H1 (cell line): ENCODE measurements at regions not wholly inside any gene's neighbourhood (a gene's known extent, or its start where the extent isn't known, plus 50 kb on each side); places are given as distances from the start of the nearest gene placed in this dataset.

ENCODE experiments used
- CTCF ChIA-PET: fragments of 300-600 bp; sonication (Branson Sonifier 250); formaldehyde crosslinking; loops from one replicate; lab custom pipeline; 2021; ENCODE audit not compliant: partially characterized antibody; lab: Charles Lee
- POLR2A ChIA-PET: fragments of 300-600 bp; sonication (Branson Sonifier 250); formaldehyde crosslinking; loops from one replicate; lab custom pipeline; 2021; ENCODE audit warnings: inconsistent platforms; ENCODE audit not compliant: partially characterized antibody; lab: Charles Lee
- DNase-seq, 2 experiments: peaks; one replicate each; pipeline versions ENCODE4 v3.0.0 to v3.0.0-alpha.2; 2010 to 2022; ENCODE audit warnings: low spot score in 2 of 2, low read depth in 1 of 2, mixed read lengths in 1 of 2
- FAIRE-seq: peaks from 2 replicates; lab custom pipeline; 2011; peaks lifted over from hg19 to GRCh38; lab: Jason Lieb, UNC
- H2AFZ ChIP-seq: 2 replicates; pipeline ENCODE4 v1.8.1; 2012; ENCODE audit warnings: low read length, inconsistent platforms
- H2AK5ac ChIP-seq: 2 replicates; pipeline ENCODE4 v1.6.1; 2013; ENCODE audit warnings: low read depth, low read length
- H2BK120ac ChIP-seq: replicated peaks from 2 replicates; pipeline ENCODE3; 2013; ENCODE audit warnings: low read depth, low read length, inconsistent platforms
- H2BK12ac ChIP-seq: 2 replicates; pipeline ENCODE4 v1.6.1; 2013; ENCODE audit warnings: low read depth, low read length
- H2BK15ac ChIP-seq: 2 replicates; pipeline ENCODE4 v1.6.1; 2013; ENCODE audit warnings: low read length
- H2BK20ac ChIP-seq: 2 replicates; pipeline ENCODE4 v1.6.1; 2013; ENCODE audit warnings: low read length
- H2BK5ac ChIP-seq: 2 replicates; pipeline ENCODE4 v1.6.1; 2013; ENCODE audit warnings: low read depth, low read length
- H3K14ac ChIP-seq: 2 replicates; pipeline ENCODE4 v1.6.1; 2013; ENCODE audit warnings: inconsistent platforms; ENCODE audit not compliant: insufficient read length
- H3K18ac ChIP-seq: 2 replicates; pipeline ENCODE4 v1.6.1; 2013; ENCODE audit warnings: low read length; ENCODE audit errors: extremely low read depth
- H3K23ac ChIP-seq: 2 replicates; pipeline ENCODE4 v1.6.1; 2013; ENCODE audit warnings: inconsistent platforms; ENCODE audit not compliant: insufficient read length
- H3K23me2 ChIP-seq: 2 replicates; pipeline ENCODE4 v1.6.1; 2013; ENCODE audit warnings: low read depth, low read length
- H3K27ac ChIP-seq: 2 replicates; pipeline ENCODE4 v1.6.1; 2011; ENCODE audit warnings: low read depth, low read length, inconsistent platforms
- H3K27me3 ChIP-seq, 4 experiments: replicated peaks in 1 of 4; 1 replicate in 1 of 4; 2 replicates in 3 of 4; pipeline versions ENCODE4 v1.6.1 to v1.8.1; 2011 to 2013; ENCODE audit warnings: low read length in 3 of 4, mild to moderate bottlenecking in 3 of 4, inconsistent platforms in 2 of 4, mixed read lengths in 2 of 4, moderate library complexity in 1 of 4; ENCODE audit not compliant: control insufficient read depth in 3 of 4, insufficient read depth in 3 of 4; ENCODE audit errors: extremely low read depth in 1 of 4
- H3K36me3 ChIP-seq, 4 experiments: 2 replicates each; pipeline versions ENCODE4 v1.6.1 to v1.8.1; 2011 to 2013; ENCODE audit warnings: mild to moderate bottlenecking in 4 of 4, low read length in 3 of 4, moderate library complexity in 2 of 4, control low read depth in 1 of 4, inconsistent platforms in 1 of 4; ENCODE audit not compliant: insufficient read depth in 4 of 4, control insufficient read depth in 2 of 4
- H3K4ac ChIP-seq: replicated peaks from 2 replicates; pipeline ENCODE3; 2013; ENCODE audit warnings: low read length, low read depth, mixed read lengths, inconsistent platforms; ENCODE audit not compliant: insufficient read length
- H3K4me1 ChIP-seq, 4 experiments: replicated peaks in 1 of 4; 1 replicate in 1 of 4; 2 replicates in 3 of 4; pipeline versions ENCODE4 v1.6.1 to v1.8.1; 2011 to 2013; ENCODE audit warnings: low read length in 3 of 4, inconsistent platforms in 2 of 4, mixed read lengths in 1 of 4; ENCODE audit not compliant: insufficient read depth in 4 of 4, control insufficient read depth in 3 of 4
- H3K4me2 ChIP-seq, 2 experiments: 2 replicates each; pipeline versions ENCODE4 v1.6.1 to v1.8.1; 2011 to 2013; ENCODE audit warnings: low read depth in 2 of 2, low read length in 2 of 2, control low read depth in 1 of 2, inconsistent platforms in 1 of 2, mild to moderate bottlenecking in 1 of 2; ENCODE audit not compliant: insufficient read depth in 1 of 2
- H3K4me3 ChIP-seq, 4 experiments: fragments of 200-600, 300-600 bp in 1 of 4; sonication (generic), shearing (Covaris generic), sonication (Bioruptor Twin) in 1 of 4; 2 replicates each; pipeline versions ENCODE4 v1.5.1 to v1.8.1; 2011 to 2016; ENCODE audit warnings: low read length in 4 of 4, low read depth in 3 of 4, control low read depth in 2 of 4, inconsistent platforms in 2 of 4, mild to moderate bottlenecking in 2 of 4, mixed read lengths in 1 of 4, moderate library complexity in 1 of 4; ENCODE audit not compliant: insufficient read depth in 2 of 4; ENCODE audit errors: extremely low read depth in 1 of 4
- H3K56ac ChIP-seq: replicated peaks from 2 replicates; pipeline ENCODE3; 2013; ENCODE audit warnings: low read depth, mild to moderate bottlenecking, mixed read lengths, low read length, inconsistent platforms; ENCODE audit not compliant: insufficient read length
- H3K79me1 ChIP-seq: 2 replicates; pipeline ENCODE4 v1.6.1; 2013; ENCODE audit warnings: low read depth, low read length, control low read depth
- H3K79me2 ChIP-seq, 2 experiments: 2 replicates each; pipeline versions ENCODE4 v1.6.1 to v1.8.1; 2012 to 2013; ENCODE audit warnings: low read length in 2 of 2, mild to moderate bottlenecking in 2 of 2, inconsistent platforms in 1 of 2; ENCODE audit not compliant: insufficient read depth in 2 of 2, control insufficient read depth in 1 of 2
- H3K9ac ChIP-seq, 4 experiments: replicated peaks in 1 of 4; 1 replicate in 1 of 4; 2 replicates in 3 of 4; pipeline versions ENCODE4 v1.6.1 to v1.8.1; 2011 to 2013; ENCODE audit warnings: low read depth in 3 of 4, low read length in 3 of 4, control low read depth in 2 of 4, mild to moderate bottlenecking in 2 of 4, moderate library complexity in 2 of 4, inconsistent platforms in 1 of 4; ENCODE audit errors: extremely low read depth in 1 of 4
- H3K9me3 ChIP-seq, 2 experiments: 2 replicates each; pipeline versions ENCODE4 v1.6.1 to v1.8.1; 2012 to 2013; ENCODE audit warnings: mild to moderate bottlenecking in 2 of 2, moderate library complexity in 2 of 2, control low read depth in 1 of 2, inconsistent platforms in 1 of 2, low read depth in 1 of 2, low read length in 1 of 2, mixed read lengths in 1 of 2; ENCODE audit not compliant: insufficient read depth in 2 of 2
- H4K20me1 ChIP-seq, 2 experiments: replicated peaks in 1 of 2; 2 replicates each; pipeline versions ENCODE3 to v1.8.1; 2011 to 2013; ENCODE audit warnings: inconsistent platforms in 2 of 2, low read length in 2 of 2, mild to moderate bottlenecking in 1 of 2; ENCODE audit not compliant: insufficient read depth in 2 of 2, control insufficient read depth in 1 of 2
- H4K5ac ChIP-seq: 2 replicates; pipeline ENCODE4 v1.6.1; 2013; ENCODE audit warnings: low read length, low read depth, mixed read lengths, inconsistent platforms; ENCODE audit not compliant: insufficient read length
- H4K8ac ChIP-seq: 2 replicates; pipeline ENCODE4 v1.8.0; 2013; ENCODE audit warnings: mild to moderate bottlenecking, moderate library complexity, low read length, inconsistent platforms; ENCODE audit not compliant: insufficient read depth; ENCODE audit errors: extremely low read depth
- H4K91ac ChIP-seq: replicated peaks from 2 replicates; pipeline ENCODE3; 2013; ENCODE audit warnings: low read length, mixed read lengths, inconsistent platforms; ENCODE audit not compliant: insufficient read length
- ATF3 ChIP-seq: IDR thresholded peaks from 2 replicates; pipeline ENCODE4 v1.6.1; 2011; ENCODE audit warnings: low read depth, mild to moderate bottlenecking, low read length; ENCODE audit not compliant: insufficient read depth
- CHD2 ChIP-seq: IDR thresholded peaks from 2 replicates; pipeline ENCODE4 v1.6.1; 2012; ENCODE audit warnings: low read length, improper control_type of control experiment
- POU5F1 ChIP-seq: IDR thresholded peaks from 2 replicates; pipeline ENCODE4 v1.6.1; 2011; ENCODE audit warnings: low read depth, mild to moderate bottlenecking, low read length, moderate library complexity
- RXRA ChIP-seq: IDR thresholded peaks from 2 replicates; pipeline ENCODE4 v1.6.1; 2011; ENCODE audit warnings: low read depth, mild to moderate bottlenecking, low read length, moderate library complexity; ENCODE audit not compliant: insufficient read depth
- TAF7 ChIP-seq: optimal IDR thresholded peaks from 2 replicates; pipeline ENCODE3; 2011; ENCODE audit warnings: low read depth, mild to moderate bottlenecking, inconsistent platforms, low read length, moderate library complexity, borderline replicate concordance
- whole genome bisulfite sequencing, 2 experiments: shearing (Covaris generic) in 1 of 2; methylation state at CpG; one replicate each; pipeline versions ENCODE4 v1.1.6 to v1.1.7; 2013 to 2015; ENCODE audit warnings: low lambda C conversion rate in 2 of 2, mixed read lengths in 2 of 2, inconsistent platforms in 1 of 2, low coverage in 1 of 2, missing lambda C conversion rate in 1 of 2; ENCODE audit not compliant: insufficient replicate concordance in 2 of 2, insufficient coverage in 1 of 2, insufficient read length in 1 of 2; ENCODE audit errors: extremely low coverage in 1 of 2, missing lambda C conversion rate in 1 of 2; 5-methylcytosine and 5-hydroxymethylcytosine counted together

- no peak overlapping the region for H2AFZ ChIP-seq
- H3K9ac ChIP-seq = no peak overlapping the region
- H3K23ac ChIP-seq = no peak overlapping the region
- TF ChIP-seq RXRA (no peak), POU5F1 (no peak), TAF7 (no peak), ATF3 (no peak), CHD2 (no peak)
- no peak overlapping the region for H2BK120ac ChIP-seq
- H3K23me2 ChIP-seq = no peaks in the 10 kb centered on the region
- CTCF ChIA-PET = interaction anchor here (0.6 to 1.3 kb wide), 5 partner anchors 10 to 407 kb away, joined by 3 read pairs; no protein-coding TSS in a partner anchor
- H3K56ac ChIP-seq = no peak overlapping the region
- H2AK5ac ChIP-seq = no peak overlapping the region
- no peaks in the 10 kb centered on the region for H3K79me1 ChIP-seq
- H2BK5ac ChIP-seq = no peak overlapping the region
- FAIRE-seq (no peak), DNase-seq (no peak)
- no peak overlapping the region for H3K4me3 ChIP-seq
- H3K4me2 ChIP-seq = no peak overlapping the region
- H3K4me1 ChIP-seq = no peaks in the 10 kb centered on the region
- no peaks in the 10 kb centered on the region for H3K79me2 ChIP-seq
- H3K9me3 ChIP-seq = peaks cover 16% of the 10 kb centered on the region in 2 experiments
- H4K8ac ChIP-seq = no peak overlapping the region
- H3K14ac ChIP-seq = no peak overlapping the region
- 84% methylated on average over 5 of the region's 5 CpGs; no CpG with 5 or more reads in 1 of the 2 experiments for WGBS, 2 experiments
- no peaks in the 10 kb centered on the region for H3K27me3 ChIP-seq
- H3K27ac ChIP-seq = no peak overlapping the region
- no peak overlapping the region for H4K91ac ChIP-seq
- no peaks in the 10 kb centered on the region for H4K20me1 ChIP-seq
- H2BK12ac ChIP-seq = no peak overlapping the region
- no peaks in the 10 kb centered on the region; a peak in 1 of 8 replicates for H3K36me3 ChIP-seq
- H2BK15ac ChIP-seq = no peak overlapping the region
- no peak overlapping the region for H3K4ac ChIP-seq
- H3K18ac ChIP-seq = no peak overlapping the region
- H4K5ac ChIP-seq = no peak overlapping the region
- no peak overlapping the region for H2BK20ac ChIP-seq
- POLR2A ChIA-PET = no interaction called here
Observed at GRCh38 chr14:97336816-97337215, 539.6 kb downstream of the VRK1 start.
